NAMALWA (cell line): ENCODE measurements at regions not wholly inside any gene's neighbourhood (a gene's known extent, or its start where the extent isn't known, plus 50 kb on each side); places are given as distances from the start of the nearest gene placed in this dataset.
"Not testable (repeated sequence)": the region's sequence is repeated elsewhere in the genome, so short reads cannot be mapped to it uniquely, and the experiment has no call there.

Experiments used
- DNase-seq: peaks from one replicate; pipeline ENCODE4 v3.0.0-alpha.2; 2015; ENCODE audit warnings: low spot score

GRCh38 chr3:72275331-72275751 is 490.4 kb upstream of the PROK2 start:
- DNase-seq: no peak

- peak; percentile 10 for DNase-seq
These were observed 489.8 kb upstream of the PROK2 start for GRCh38 chr3:72274493-72275330.

GRCh38 chr3:72273615-72274014 is 488.7 kb upstream of the PROK2 start:
- DNase-seq: no peak

GRCh38 chr3:72272356-72272755 is 487.4 kb upstream of the PROK2 start:
- no peak for DNase-seq

GRCh38 chr3:72271923-72272322 is 487.0 kb upstream of the PROK2 start:
- no peak for DNase-seq

- DNase-seq: no peak
These were observed 486.3 kb upstream of the PROK2 start for GRCh38 chr3:72271216-72271615.

- DNase-seq: no peak
These were observed 485.8 kb upstream of the PROK2 start for GRCh38 chr3:72270730-72271129.

- DNase-seq: no peak
These were observed 485.2 kb upstream of the PROK2 start for GRCh38 chr3:72270072-72270681.

GRCh38 chr3:72269475-72269874 is 484.5 kb upstream of the PROK2 start:
- no peak for DNase-seq

- not testable (repeated sequence) for DNase-seq
These were observed 482.1 kb upstream of the PROK2 start for GRCh38 chr3:72266921-72267524.

GRCh38 chr3:72266016-72266370 is 481.0 kb upstream of the PROK2 start:
- DNase-seq: no peak

- no peak for DNase-seq
These were observed 480.5 kb upstream of the PROK2 start for GRCh38 chr3:72265256-72266015.

GRCh38 chr3:72263223-72263990 is 478.5 kb upstream of the PROK2 start:
- no peak for DNase-seq

- no peak for DNase-seq
These were observed 477.8 kb upstream of the PROK2 start for GRCh38 chr3:72262736-72263135.

GRCh38 chr3:72261566-72262564 is 476.9 kb upstream of the PROK2 start:
- no peak for DNase-seq

- DNase-seq: no peak
These were observed 475.6 kb upstream of the PROK2 start for GRCh38 chr3:72260588-72260910.

- no peak for DNase-seq
These were observed 475.0 kb upstream of the PROK2 start for GRCh38 chr3:72259755-72260587.

- no peak for DNase-seq
These were observed 473.6 kb upstream of the PROK2 start for GRCh38 chr3:72258361-72259141.

- no peak for DNase-seq
These were observed 472.8 kb upstream of the PROK2 start for GRCh38 chr3:72257738-72258137.
